ENCODE measurements at regions not wholly inside any gene's neighbourhood (a gene's known extent, or its start where the extent isn't known, plus 50 kb on each side); places are given as distances from the start of the nearest gene placed in this dataset.
A peak's percentile ranks its signal among the peaks of the same experiment; 100 is the strongest.
"Not testable (repeated sequence)": the region's sequence is repeated elsewhere in the genome, so short reads cannot be mapped to it uniquely, and the experiment has no call there.

GRCh38 chr2:126952216-126952615 is 53.5 kb downstream of the TEX51 start:
- DNase-seq: no peak

GRCh38 chr2:126953483-126953882 is 54.8 kb downstream of the TEX51 start:
- DNase-seq: peak; percentile 28

- no peak for DNase-seq
Measured at GRCh38 chr2:126954831-126955230, 56.1 kb downstream of the TEX51 start.

- not testable (repeated sequence) for DNase-seq
Measured at GRCh38 chr2:126956773-126957172, 58.1 kb downstream of the TEX51 start.

- peak; percentile 79 for DNase-seq
Measured at GRCh38 chr2:126963390-126963789, 64.7 kb downstream of the TEX51 start.

GRCh38 chr2:126966601-126967000 is 67.9 kb downstream of the TEX51 start:
- no peak for DNase-seq

GRCh38 chr2:126970583-126970982 is 71.9 kb downstream of the TEX51 start:
- DNase-seq: no peak

- no peak for DNase-seq
Measured at GRCh38 chr2:126971162-126971480, 72.4 kb downstream of the TEX51 start.

- DNase-seq: peak; percentile 44
Measured at GRCh38 chr2:126971481-126972278, 73.0 kb downstream of the TEX51 start.

GRCh38 chr2:126972279-126972626 is 73.6 kb downstream of the TEX51 start:
- DNase-seq: no peak

- no peak for DNase-seq
Measured at GRCh38 chr2:126973745-126974144, 75.1 kb downstream of the TEX51 start.

GRCh38 chr2:126975671-126976655 is 77.3 kb downstream of the TEX51 start:
- DNase-seq: no peak

GRCh38 chr2:126976721-126977328 is 78.1 kb downstream of the TEX51 start:
- DNase-seq: no peak

- no peak for DNase-seq
Measured at GRCh38 chr2:126978333-126978732, 79.6 kb downstream of the TEX51 start.

GRCh38 chr2:126979039-126980003 is 80.6 kb downstream of the TEX51 start:
- DNase-seq: no peak

- DNase-seq: peak; percentile 7
Measured at GRCh38 chr2:126981476-126981875, 82.8 kb downstream of the TEX51 start.

- no peak for DNase-seq
Measured at GRCh38 chr2:126982935-126983334, 84.2 kb downstream of the TEX51 start.

- DNase-seq: no peak
Measured at GRCh38 chr2:126986631-126987187, 88.0 kb downstream of the TEX51 start.

GRCh38 chr2:126988482-126988881 is 89.8 kb downstream of the TEX51 start:
- no peak for DNase-seq

- not testable (repeated sequence) for DNase-seq
Measured at GRCh38 chr2:126989064-126989463, 90.4 kb downstream of the TEX51 start.

GRCh38 chr2:126990200-126990599 is 91.5 kb downstream of the TEX51 start:
- no peak for DNase-seq

Data from DMS 273 treated with DMSO at 0.1 percent for 48 hours (cell line).